ENCODE measurements at regions not wholly inside any gene's neighbourhood (a gene's known extent, or its start where the extent isn't known, plus 50 kb on each side); places are given as distances from the start of the nearest gene placed in this dataset.

GRCh38 chr3:22063500-22063899 lies 312.5 kb upstream of the ZNF385D start:
- H3K27me3 Mint-ChIP-seq: no peaks in the 10 kb centered on the region
- no peaks in the 10 kb centered on the region for H3K9me3 Mint-ChIP-seq
- intact Hi-C loops (cut with micrococcal nuclease): no loop called here
- no peaks in the 10 kb centered on the region for H3K4me1 Mint-ChIP-seq (ENCODE audit: low read depth)
- H3K36me3 Mint-ChIP-seq (ENCODE audit: low read depth): no peaks in the 10 kb centered on the region
- H3K27ac Mint-ChIP-seq: no peak overlapping the region
- H3K4me3 Mint-ChIP-seq: no peak overlapping the region

- no peaks in the 10 kb centered on the region for H3K4me1 Mint-ChIP-seq (ENCODE audit: low read depth)
- H3K36me3 Mint-ChIP-seq (ENCODE audit: low read depth): no peaks in the 10 kb centered on the region
- no peaks in the 10 kb centered on the region for H3K9me3 Mint-ChIP-seq
- no peak overlapping the region for H3K4me3 Mint-ChIP-seq
- H3K27me3 Mint-ChIP-seq: no peaks in the 10 kb centered on the region
- no peak overlapping the region for H3K27ac Mint-ChIP-seq
- intact Hi-C loops (cut with micrococcal nuclease): no loop called here
Observed at GRCh38 chr3:22068619-22069018, 317.6 kb upstream of the ZNF385D start.

GRCh38 chr3:22088204-22088603 lies 337.2 kb upstream of the ZNF385D start:
- Mint-ChIP-seq H3K36me3 (ENCODE audit: low read depth) (no peaks in the 10 kb centered on the region), H3K4me1 (ENCODE audit: low read depth) (no peaks in the 10 kb centered on the region), H3K9me3 (no peaks in the 10 kb centered on the region), H3K27me3 (no peaks in the 10 kb centered on the region), H3K4me3 (no peak overlapping the region), H3K27ac (no peak overlapping the region)
- intact Hi-C loops (cut with micrococcal nuclease): loop anchor here (10.0 kb wide), 1 partner anchor 877 kb away; no protein-coding TSS in a partner anchor

DNA sequence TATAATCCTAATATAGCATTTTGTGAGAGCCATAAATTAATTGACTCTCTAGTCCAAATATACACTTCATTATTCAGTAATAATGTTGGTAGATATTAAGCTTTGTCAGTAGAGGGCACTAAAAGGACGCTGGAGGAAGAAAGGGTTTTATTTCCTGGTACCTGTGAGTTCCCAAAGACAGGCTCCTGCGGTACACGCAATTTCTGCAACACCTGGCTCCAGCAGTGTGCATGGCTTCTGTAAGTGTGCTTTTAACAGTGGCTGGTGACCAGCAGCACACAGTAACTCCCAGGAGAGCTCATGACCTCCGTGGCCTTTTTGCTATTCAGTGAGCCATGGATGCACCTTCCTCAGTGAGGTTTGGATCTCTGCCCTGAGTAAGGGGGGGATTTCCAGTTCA lies 338.3 kb upstream of the ZNF385D start:
- Mint-ChIP-seq H3K9me3 (no peaks in the 10 kb centered on the region), H3K4me3 (no peak overlapping the region), H3K36me3 (ENCODE audit: low read depth) (no peaks in the 10 kb centered on the region), H3K27ac (no peak overlapping the region), H3K27me3 (no peaks in the 10 kb centered on the region), H3K4me1 (ENCODE audit: low read depth) (no peaks in the 10 kb centered on the region)
- intact Hi-C loops (cut with micrococcal nuclease): loop anchor here (10.0 kb wide), 1 partner anchor 876 kb away; no protein-coding TSS in a partner anchor

DNA sequence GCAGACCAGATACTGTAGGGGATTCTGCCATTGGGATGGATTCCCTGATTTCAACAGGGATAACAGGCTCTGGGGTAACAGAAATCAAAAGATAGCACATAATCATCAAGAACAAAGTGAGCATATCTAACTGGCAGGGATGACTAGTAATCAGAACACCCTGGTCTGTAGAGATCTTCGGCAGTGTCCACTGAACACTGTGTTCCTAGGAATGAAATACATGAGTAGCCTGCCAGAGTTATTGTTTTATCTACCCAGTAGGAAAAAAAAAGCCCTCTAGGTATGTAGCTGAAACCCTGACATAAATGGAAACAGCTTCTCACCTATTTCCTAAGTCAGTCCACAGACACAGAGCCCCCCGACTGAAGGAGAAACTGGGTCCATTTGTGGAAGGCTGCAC lies 340.3 kb upstream of the ZNF385D start:
- Mint-ChIP-seq H3K36me3 (ENCODE audit: low read depth) (no peaks in the 10 kb centered on the region), H3K27ac (no peak overlapping the region), H3K9me3 (no peaks in the 10 kb centered on the region), H3K4me1 (ENCODE audit: low read depth) (no peaks in the 10 kb centered on the region), H3K27me3 (no peaks in the 10 kb centered on the region), H3K4me3 (no peak overlapping the region)
- intact Hi-C loops (cut with micrococcal nuclease): no loop called here

DNA sequence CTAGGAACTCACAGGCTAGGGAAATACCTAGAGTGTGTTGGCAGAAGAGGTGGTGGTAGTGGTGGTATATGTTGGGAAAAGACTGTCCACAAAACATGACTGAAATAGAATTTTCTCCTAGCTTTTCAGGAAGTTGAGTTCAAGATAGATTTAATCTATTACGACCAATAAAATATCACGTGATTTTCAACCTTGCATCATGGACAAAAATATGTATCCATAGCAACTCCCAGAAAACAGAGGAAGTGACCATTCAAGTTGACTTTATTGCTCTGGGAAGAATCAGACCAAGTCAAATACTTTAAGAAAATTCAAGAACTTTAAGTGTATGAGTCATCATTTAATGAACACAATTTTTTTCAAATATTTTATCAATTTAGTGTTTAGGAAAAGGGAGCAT lies 347.0 kb upstream of the ZNF385D start:
- Mint-ChIP-seq H3K36me3 (ENCODE audit: low read depth) (no peaks in the 10 kb centered on the region), H3K4me1 (ENCODE audit: low read depth) (peaks cover 6% of the 10 kb centered on the region), H3K27ac (no peak overlapping the region), H3K9me3 (no peaks in the 10 kb centered on the region), H3K27me3 (no peaks in the 10 kb centered on the region), H3K4me3 (no peak overlapping the region)
- intact Hi-C loops (cut with micrococcal nuclease): no loop called here

DNA sequence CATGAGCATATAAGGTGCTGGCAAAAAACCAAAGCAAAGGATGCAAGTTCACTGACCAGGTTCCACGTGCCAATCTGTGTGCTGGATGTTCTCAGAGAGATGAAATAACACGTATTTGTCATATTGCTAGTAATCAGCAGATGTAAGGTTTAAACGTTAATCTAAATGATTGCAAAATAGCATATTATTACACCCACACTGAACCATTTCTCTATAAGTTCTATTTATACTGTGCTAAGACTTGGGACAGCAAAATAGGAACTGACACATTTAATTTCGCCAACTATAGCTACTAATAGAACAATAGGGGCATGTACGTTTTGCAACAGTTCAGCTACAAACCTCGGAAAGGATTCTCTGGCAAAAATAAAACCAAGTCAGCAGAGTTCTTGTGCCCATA lies 350.3 kb upstream of the ZNF385D start:
- no peaks in the 10 kb centered on the region for H3K27me3 Mint-ChIP-seq

DNA sequence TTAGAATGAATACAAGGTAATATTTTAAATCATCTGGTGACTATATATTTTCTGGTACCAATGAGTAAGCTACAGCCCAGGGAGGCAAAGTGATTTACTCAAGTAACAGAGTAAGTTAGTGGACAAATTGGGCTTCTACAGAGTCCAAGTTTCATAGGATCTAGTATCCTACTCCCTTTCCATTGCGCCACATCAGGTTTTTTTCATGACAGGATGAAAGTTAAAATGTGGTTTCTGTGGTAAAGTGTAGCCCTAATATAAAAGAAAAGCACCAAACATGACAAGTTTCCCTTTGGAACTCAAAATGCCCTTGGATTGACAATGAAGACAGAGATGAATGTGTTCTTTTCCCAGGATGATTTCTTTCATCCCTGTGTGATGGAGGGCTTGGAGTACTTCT lies 350.8 kb upstream of the ZNF385D start:
- Mint-ChIP-seq H3K4me1 (ENCODE audit: low read depth) (peaks cover 6% of the 10 kb centered on the region), H3K27me3 (no peaks in the 10 kb centered on the region), H3K9me3 (no peaks in the 10 kb centered on the region), H3K4me3 (no peak overlapping the region), H3K27ac (no peak overlapping the region), H3K36me3 (ENCODE audit: low read depth) (no peaks in the 10 kb centered on the region)
- intact Hi-C loops (cut with micrococcal nuclease): no loop called here

More for the DNA sequence above, 350.3 kb upstream of the ZNF385D start:
- intact Hi-C loops (cut with micrococcal nuclease): no loop called here
- peaks cover 6% of the 10 kb centered on the region for H3K4me1 Mint-ChIP-seq (ENCODE audit: low read depth)
- no peaks in the 10 kb centered on the region for H3K36me3 Mint-ChIP-seq (ENCODE audit: low read depth)
- no peaks in the 10 kb centered on the region for H3K9me3 Mint-ChIP-seq
- H3K4me3 Mint-ChIP-seq: no peak overlapping the region
- H3K27ac Mint-ChIP-seq: no peak overlapping the region

- intact Hi-C loops (cut with micrococcal nuclease): no loop called here
- Mint-ChIP-seq H3K27me3 (no peaks in the 10 kb centered on the region), H3K9me3 (no peaks in the 10 kb centered on the region), H3K36me3 (ENCODE audit: low read depth) (no peaks in the 10 kb centered on the region), H3K4me3 (no peak overlapping the region), H3K4me1 (ENCODE audit: low read depth) (peaks cover 6% of the 10 kb centered on the region), H3K27ac (no peak overlapping the region)
Observed at GRCh38 chr3:22103423-22103822, 352.4 kb upstream of the ZNF385D start.

DNA sequence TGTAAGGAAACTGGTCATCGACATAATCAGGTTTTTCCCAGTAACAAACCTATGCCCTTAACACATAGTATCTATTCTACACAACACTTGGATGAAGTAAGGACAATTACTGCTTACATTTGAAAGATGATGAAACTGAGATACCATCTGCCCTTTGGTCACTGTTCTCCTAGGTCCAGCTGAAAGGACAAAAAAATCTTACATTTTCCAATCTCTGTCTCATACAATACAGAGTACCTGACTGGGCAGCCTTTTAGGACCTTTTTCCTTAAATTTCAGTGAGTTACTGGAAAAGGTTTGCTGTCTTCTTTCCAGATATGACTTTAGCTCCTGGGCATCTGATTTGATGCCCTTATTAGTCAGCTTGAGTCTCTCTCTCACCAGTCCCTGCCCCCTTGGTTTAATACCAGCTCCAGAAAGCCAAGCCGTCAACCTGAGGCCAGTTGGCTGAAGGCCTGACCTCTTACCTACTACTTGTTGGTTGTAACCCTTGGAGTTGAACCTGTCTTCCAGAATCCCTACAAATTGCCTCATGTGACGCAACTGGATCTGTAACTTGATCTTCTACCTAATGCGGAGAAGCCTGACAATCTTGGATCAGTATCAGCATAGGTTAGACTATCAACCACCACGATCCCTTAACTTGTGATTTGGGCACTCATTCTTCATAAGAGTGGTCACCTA lies 355.3 kb upstream of the ZNF385D start:
- Mint-ChIP-seq H3K4me1 (ENCODE audit: low read depth) (peaks cover 6% of the 10 kb centered on the region), H3K4me3 (no peak overlapping the region), H3K9me3 (no peaks in the 10 kb centered on the region), H3K27ac (no peak overlapping the region), H3K36me3 (ENCODE audit: low read depth) (no peaks in the 10 kb centered on the region), H3K27me3 (no peaks in the 10 kb centered on the region)
- intact Hi-C loops (cut with micrococcal nuclease): no loop called here

- intact Hi-C loops (cut with micrococcal nuclease): no loop called here
- no peaks in the 10 kb centered on the region for H3K4me1 Mint-ChIP-seq (ENCODE audit: low read depth)
- H3K36me3 Mint-ChIP-seq (ENCODE audit: low read depth): no peaks in the 10 kb centered on the region
- H3K9me3 Mint-ChIP-seq: no peaks in the 10 kb centered on the region
- H3K27ac Mint-ChIP-seq: no peak overlapping the region
- no peak overlapping the region for H3K4me3 Mint-ChIP-seq
- H3K27me3 Mint-ChIP-seq: no peaks in the 10 kb centered on the region
Observed at GRCh38 chr3:22111226-22111625, 360.2 kb upstream of the ZNF385D start.

GRCh38 chr3:22113453-22113852 lies 362.4 kb upstream of the ZNF385D start:
- no peaks in the 10 kb centered on the region for H3K4me1 Mint-ChIP-seq (ENCODE audit: low read depth)
- no peak overlapping the region for H3K27ac Mint-ChIP-seq
- H3K4me3 Mint-ChIP-seq: no peak overlapping the region
- intact Hi-C loops (cut with micrococcal nuclease): no loop called here
- H3K36me3 Mint-ChIP-seq (ENCODE audit: low read depth): no peaks in the 10 kb centered on the region
- no peaks in the 10 kb centered on the region for H3K9me3 Mint-ChIP-seq
- no peaks in the 10 kb centered on the region for H3K27me3 Mint-ChIP-seq

GRCh38 chr3:22115581-22115980 lies 364.6 kb upstream of the ZNF385D start:
- Mint-ChIP-seq H3K9me3 (no peaks in the 10 kb centered on the region), H3K4me1 (ENCODE audit: low read depth) (no peaks in the 10 kb centered on the region), H3K27ac (no peak overlapping the region), H3K36me3 (ENCODE audit: low read depth) (no peaks in the 10 kb centered on the region), H3K4me3 (no peak overlapping the region), H3K27me3 (no peaks in the 10 kb centered on the region)
- intact Hi-C loops (cut with micrococcal nuclease): loop anchor here (5.0 kb wide), 2 partner anchors 1603 to 1888 kb away; no protein-coding TSS in a partner anchor

DNA sequence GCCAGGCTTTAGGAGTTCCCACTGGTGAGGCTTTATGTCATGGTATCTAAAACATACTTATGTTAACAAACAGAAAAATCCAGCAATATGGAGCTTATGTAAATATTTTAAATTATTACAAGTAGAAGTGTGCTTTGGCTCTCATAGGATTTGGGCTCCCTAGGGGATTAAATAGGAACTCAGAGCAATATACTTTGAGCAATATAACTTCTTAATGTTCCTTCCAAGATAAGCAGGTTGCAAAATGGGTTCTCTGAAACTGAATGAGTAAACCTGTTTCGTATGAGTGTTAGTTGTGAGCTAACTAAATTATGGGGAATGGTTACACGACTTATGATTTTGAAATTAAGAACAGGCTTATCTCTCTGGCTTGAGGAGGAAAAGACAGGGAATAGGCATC lies 366.1 kb upstream of the ZNF385D start:
- intact Hi-C loops (cut with micrococcal nuclease): loop anchor here (1.0 to 5.0 kb wide), 3 partner anchors 1605 to 1890 kb away; no protein-coding TSS in a partner anchor
- Mint-ChIP-seq H3K36me3 (ENCODE audit: low read depth) (no peaks in the 10 kb centered on the region), H3K27me3 (no peaks in the 10 kb centered on the region), H3K27ac (no peak overlapping the region), H3K9me3 (no peaks in the 10 kb centered on the region), H3K4me1 (ENCODE audit: low read depth) (no peaks in the 10 kb centered on the region), H3K4me3 (no peak overlapping the region)

GRCh38 chr3:22117751-22118346 lies 366.8 kb upstream of the ZNF385D start:
- intact Hi-C loops (cut with micrococcal nuclease): loop anchor here (1.0 to 5.0 kb wide), 3 partner anchors 1606 to 1891 kb away; no protein-coding TSS in a partner anchor
- Mint-ChIP-seq H3K9me3 (no peaks in the 10 kb centered on the region), H3K4me1 (ENCODE audit: low read depth) (no peaks in the 10 kb centered on the region), H3K27me3 (no peaks in the 10 kb centered on the region), H3K36me3 (ENCODE audit: low read depth) (no peaks in the 10 kb centered on the region), H3K27ac (no peak overlapping the region), H3K4me3 (no peak overlapping the region)
